GM13977 (cell line): ENCODE measurements at regions not wholly inside any gene's neighbourhood (a gene's known extent, or its start where the extent isn't known, plus 50 kb on each side); places are given as distances from the start of the nearest gene placed in this dataset.

Source experiments
- DNase-seq: peaks from one replicate; pipeline ENCODE4 v3.0.0; 2012; ENCODE audit warnings: low spot score
- in situ Hi-C: fragments of 300-500 bp; cut with MboI; formaldehyde crosslinking; loops from one replicate; pipeline ENCODE4 v1.12.0; 2022; ENCODE audit warnings: low sequenced_read_pairs, low pct_unique_long_range_greater_than_20kb, mixed read lengths, inconsistent platforms; ENCODE audit not compliant: unreplicated experiment
- TF ChIP-seq, protein P1 (sequence below): IDR thresholded peaks from 2 replicates; pipeline ENCODE4 v1.5.1; 2012; ENCODE audit warnings: mild to moderate bottlenecking, control low read depth; ENCODE audit not compliant: insufficient read depth; ENCODE audit errors: extremely low read depth, missing control alignments

DNA sequence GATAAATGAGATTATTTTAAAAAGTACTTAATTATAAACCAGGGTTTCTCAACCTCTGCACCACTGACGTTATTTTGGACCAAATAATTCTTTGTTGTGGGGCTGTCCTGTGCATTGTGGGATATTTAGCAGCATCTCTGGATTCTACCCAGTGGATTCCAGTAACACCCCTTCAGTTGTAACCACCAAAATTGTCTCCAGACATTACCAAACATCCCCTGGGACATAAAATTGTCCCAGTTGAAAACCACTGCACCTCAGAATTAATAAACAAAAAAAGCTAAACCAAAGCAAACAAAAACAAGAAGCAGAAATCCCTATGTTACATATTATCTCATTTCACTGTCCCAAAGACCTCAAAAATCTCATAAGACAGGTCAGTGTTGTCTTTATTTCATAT lies 54.2 kb upstream of the GIMD1 start:
- in situ Hi-C loops: no loop called here
- DNase-seq: no peak
- TF ChIP-seq, protein P1, sequence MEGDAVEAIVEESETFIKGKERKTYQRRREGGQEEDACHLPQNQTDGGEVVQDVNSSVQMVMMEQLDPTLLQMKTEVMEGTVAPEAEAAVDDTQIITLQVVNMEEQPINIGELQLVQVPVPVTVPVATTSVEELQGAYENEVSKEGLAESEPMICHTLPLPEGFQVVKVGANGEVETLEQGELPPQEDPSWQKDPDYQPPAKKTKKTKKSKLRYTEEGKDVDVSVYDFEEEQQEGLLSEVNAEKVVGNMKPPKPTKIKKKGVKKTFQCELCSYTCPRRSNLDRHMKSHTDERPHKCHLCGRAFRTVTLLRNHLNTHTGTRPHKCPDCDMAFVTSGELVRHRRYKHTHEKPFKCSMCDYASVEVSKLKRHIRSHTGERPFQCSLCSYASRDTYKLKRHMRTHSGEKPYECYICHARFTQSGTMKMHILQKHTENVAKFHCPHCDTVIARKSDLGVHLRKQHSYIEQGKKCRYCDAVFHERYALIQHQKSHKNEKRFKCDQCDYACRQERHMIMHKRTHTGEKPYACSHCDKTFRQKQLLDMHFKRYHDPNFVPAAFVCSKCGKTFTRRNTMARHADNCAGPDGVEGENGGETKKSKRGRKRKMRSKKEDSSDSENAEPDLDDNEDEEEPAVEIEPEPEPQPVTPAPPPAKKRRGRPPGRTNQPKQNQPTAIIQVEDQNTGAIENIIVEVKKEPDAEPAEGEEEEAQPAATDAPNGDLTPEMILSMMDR: no peak

GRCh38 chr4:106421441-106422296 lies 53.1 kb upstream of the GIMD1 start:
- in situ Hi-C loops: no loop called here

GRCh38 chr4:106418444-106418843 lies 49.9 kb upstream of the GIMD1 start:
- TF ChIP-seq, protein P1: no peak
- DNase-seq: no peak
- in situ Hi-C loops: no loop called here

More at GRCh38 chr4:106421441-106422296, 53.1 kb upstream of the GIMD1 start:
- TF ChIP-seq, protein P1: no peak
- no peak for DNase-seq
